Thymus (tissue), 11 donors: ENCODE measurements at regions not wholly inside any gene's neighbourhood (a gene's known extent, or its start where the extent isn't known, plus 50 kb on each side); places are given as distances from the start of the nearest gene placed in this dataset.

Experiments
- DNase-seq, 9 donors: peaks; one replicate each; pipeline ENCODE4 v3.0.0-alpha.2; 2013; ENCODE audit warnings: low spot score in 9 of 9, low read depth in 6 of 9, missing footprints in 1 of 9
- H3K27ac ChIP-seq, 2 donors: one replicate each; pipeline ENCODE4 v1.5.1; 2013; ENCODE audit warnings: control low read depth in 1 of 2, low read depth in 1 of 2, low read length in 1 of 2, mild to moderate bottlenecking in 1 of 2, moderate library complexity in 1 of 2
- H3K27me3 ChIP-seq, 2 donors: one replicate each; pipeline ENCODE4 v1.5.1; 2013; ENCODE audit warnings: low read length in 1 of 2; ENCODE audit not compliant: control insufficient read depth in 2 of 2, insufficient read depth in 1 of 2
- H3K36me3 ChIP-seq, 2 donors: one replicate each; pipeline ENCODE4 v1.5.1; 2013; ENCODE audit warnings: low read length in 1 of 2, mild to moderate bottlenecking in 1 of 2, moderate library complexity in 1 of 2; ENCODE audit not compliant: control insufficient read depth in 2 of 2, insufficient read depth in 2 of 2
- H3K4me1 ChIP-seq, 2 donors: one replicate each; pipeline ENCODE4 v1.5.1; 2013; ENCODE audit warnings: low read length in 2 of 2; ENCODE audit not compliant: control insufficient read depth in 2 of 2, insufficient read depth in 2 of 2
- H3K4me3 ChIP-seq, 2 donors: one replicate each; pipeline ENCODE4 v1.5.1; 2013; ENCODE audit warnings: low read length in 2 of 2, control low read depth in 1 of 2, mild to moderate bottlenecking in 1 of 2
- H3K9me3 ChIP-seq, 2 donors: one replicate each; pipeline ENCODE4 v1.5.1; 2013; ENCODE audit warnings: low read length in 1 of 2, mild to moderate bottlenecking in 1 of 2; ENCODE audit not compliant: control insufficient read depth in 2 of 2, insufficient read depth in 1 of 2
- WGBS: extraction: QIAGEN DNeasy Blood & Tissue Kit; methylation state at CpG from one replicate; pipeline ENCODE4 v1.1.7; 2013; 5-methylcytosine and 5-hydroxymethylcytosine counted together
- donor health status: healthy.

DNA sequence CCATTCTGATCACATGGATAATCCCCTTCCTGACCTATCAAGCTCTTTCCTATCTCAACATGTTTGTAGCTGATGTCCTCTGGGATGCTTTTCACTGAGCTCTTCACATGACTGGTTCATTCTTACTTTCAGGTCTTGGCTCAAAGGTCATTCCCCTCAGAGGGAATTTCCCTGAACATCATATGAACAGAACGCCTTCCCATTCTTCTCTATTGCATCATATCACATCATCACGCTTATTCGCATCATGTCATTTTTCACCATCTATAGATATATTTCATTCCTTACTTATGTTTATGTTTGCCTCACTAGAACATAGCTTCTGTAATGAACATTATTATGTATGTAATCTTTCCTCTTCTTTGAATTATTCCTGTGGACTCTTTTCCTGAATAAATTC is 178.9 kb upstream of the APCDD1 start:
- Histone ChIP-seq H3K4me3 (no peak overlapping the region), H3K27me3 (no peaks in the 10 kb centered on the region), H3K27ac (no peak overlapping the region), H3K36me3 (no peaks in the 10 kb centered on the region), H3K4me1 (peaks cover 10 to 26% of the 10 kb centered on the region in 2 donors), H3K9me3 (no peaks in the 10 kb centered on the region)
- no peak for DNase-seq
- 97% methylated on average over 3 of the region's 3 CpGs for WGBS

DNA sequence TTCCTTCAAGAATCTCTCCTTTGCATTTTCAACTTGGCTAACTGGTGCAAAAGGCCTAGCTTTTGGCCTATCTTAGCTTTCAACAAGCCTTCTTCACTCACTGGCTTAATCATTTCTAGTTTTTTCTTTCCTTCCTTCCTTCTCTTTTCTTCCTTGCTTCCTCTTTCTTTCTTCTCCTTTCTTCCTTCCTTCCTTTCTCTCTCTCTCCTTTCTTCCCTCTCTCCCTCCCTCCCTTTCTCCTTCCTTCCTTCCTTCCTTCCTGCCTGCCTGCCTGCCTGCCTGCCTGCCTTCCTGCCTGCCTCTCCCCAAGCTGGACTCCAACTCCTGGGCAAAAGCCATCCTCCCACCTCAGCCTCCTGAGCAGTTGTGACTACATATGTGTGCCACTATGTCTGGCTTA is 176.2 kb upstream of the APCDD1 start:
- Histone ChIP-seq H3K27ac (no peak overlapping the region), H3K4me1 (peaks cover 10 to 41% of the 10 kb centered on the region in 2 donors), H3K9me3 (no peaks in the 10 kb centered on the region), H3K4me3 (no peak overlapping the region), H3K36me3 (no peaks in the 10 kb centered on the region), H3K27me3 (no peaks in the 10 kb centered on the region)
- no peak for DNase-seq

DNA sequence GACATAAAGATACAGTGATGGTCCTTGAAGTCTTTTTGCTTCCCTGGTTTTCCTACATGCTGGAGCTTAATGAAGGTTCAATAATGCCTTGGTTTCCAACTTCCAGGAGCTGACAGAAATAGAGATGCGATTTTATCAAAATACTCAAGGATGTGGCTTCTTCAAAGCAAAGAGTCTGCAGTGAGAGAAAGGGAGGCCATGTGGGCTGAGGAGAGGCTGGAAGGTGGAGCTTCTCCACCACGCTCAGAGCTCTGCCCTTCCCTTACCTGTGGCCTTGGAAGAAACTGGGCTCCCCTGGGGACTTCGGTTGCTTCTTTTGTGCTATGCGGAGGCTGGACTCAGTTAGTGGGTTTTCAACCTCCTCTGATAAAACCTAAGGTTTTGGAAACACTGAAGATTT is 175.0 kb upstream of the APCDD1 start:
- H3K27me3 ChIP-seq: no peaks in the 10 kb centered on the region
- H3K36me3 ChIP-seq: no peaks in the 10 kb centered on the region
- H3K4me3 ChIP-seq: no peak overlapping the region
- DNase-seq: peak in 4 of 9 donors; percentile 27 to 71 (median 37)
- H3K4me1 ChIP-seq: peaks cover 10 to 43% of the 10 kb centered on the region in 2 donors
- no peak overlapping the region for H3K27ac ChIP-seq
- WGBS: 57% methylated on average over 4 of the region's 4 CpGs
- H3K9me3 ChIP-seq: no peaks in the 10 kb centered on the region

DNA sequence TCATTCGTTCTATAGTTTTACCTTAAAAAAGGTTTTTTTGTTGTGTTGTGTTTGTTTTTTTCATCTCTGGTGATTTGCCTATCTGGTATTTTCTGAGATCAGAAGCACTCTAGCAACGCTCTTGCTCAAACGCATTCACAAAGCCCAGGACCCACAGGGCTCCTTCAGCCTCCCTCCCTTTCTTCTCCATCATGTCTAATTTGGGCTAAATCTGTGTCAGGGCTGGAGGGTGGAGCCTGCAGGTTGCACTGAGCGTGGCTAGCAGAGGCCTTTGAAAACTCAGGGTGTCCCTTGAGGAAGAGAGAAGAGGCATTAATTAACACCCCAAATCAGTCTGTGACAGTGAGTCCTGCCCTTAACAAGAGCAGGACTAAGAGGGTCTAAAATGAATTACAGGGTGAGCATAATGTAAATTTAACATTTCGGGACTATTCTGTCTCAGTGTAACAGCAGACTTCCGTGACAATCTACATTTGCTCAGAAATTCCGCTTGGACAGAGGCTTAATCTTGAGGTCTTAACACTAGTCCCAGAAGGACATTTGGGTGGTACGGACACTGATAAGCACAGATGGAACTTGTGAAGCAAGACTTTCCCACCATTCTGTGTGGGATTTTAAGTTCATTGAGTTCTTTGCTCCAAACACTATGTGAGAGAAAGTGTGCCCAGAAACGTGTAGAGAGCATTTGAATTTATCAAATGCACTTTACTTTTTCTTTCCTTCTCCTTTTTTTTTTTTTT is 174.4 kb upstream of the APCDD1 start:
- no peak for DNase-seq
- Histone ChIP-seq H3K4me1 (peaks cover 10 to 48% of the 10 kb centered on the region in 2 donors), H3K36me3 (no peaks in the 10 kb centered on the region), H3K27me3 (no peaks in the 10 kb centered on the region), H3K27ac (no peak overlapping the region), H3K9me3 (no peaks in the 10 kb centered on the region), H3K4me3 (no peak overlapping the region)
- WGBS: 83% methylated on average over 9 of the region's 9 CpGs

DNA sequence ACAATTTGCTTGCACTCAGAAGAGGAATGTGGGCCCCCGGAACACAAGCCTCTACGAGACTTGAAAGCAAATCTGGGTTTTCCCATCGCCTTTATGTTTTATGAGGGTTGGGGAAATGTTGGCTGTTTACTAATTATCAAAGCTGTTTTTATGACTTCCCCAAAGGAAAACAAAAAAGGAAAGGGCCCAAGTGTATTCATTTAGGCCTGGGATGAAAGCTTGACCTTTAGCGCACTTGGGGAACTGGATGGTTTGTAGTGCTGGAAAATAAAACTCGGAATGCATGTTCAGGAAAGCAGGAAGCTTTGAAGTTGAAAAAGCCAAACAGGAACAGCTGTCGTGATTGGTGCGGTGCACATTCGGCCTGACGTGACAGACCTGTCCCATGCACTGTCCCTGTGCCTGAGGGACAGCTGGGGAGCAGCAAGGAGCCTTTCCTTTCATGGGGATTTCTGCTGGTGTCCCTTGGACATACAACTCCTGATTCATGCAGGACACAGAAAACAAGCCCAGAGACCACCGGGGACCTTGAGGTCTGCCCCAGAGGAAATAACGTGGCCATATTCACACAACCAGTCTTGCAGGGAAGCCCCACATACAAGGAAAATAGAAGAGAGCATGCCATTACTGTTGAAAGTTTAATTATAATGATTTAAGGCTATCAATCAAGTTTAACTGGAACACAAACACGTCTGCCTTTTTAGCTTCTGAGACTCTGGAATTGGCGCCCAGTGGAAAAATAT is 169.7 kb upstream of the APCDD1 start:
- Histone ChIP-seq H3K27me3 (no peaks in the 10 kb centered on the region), H3K9me3 (peaks cover 2 to 10% of the 10 kb centered on the region in 2 donors), H3K4me1 (peaks cover 6 to 40% of the 10 kb centered on the region in 2 donors), H3K27ac (no peak overlapping the region), H3K4me3 (no peak overlapping the region), H3K36me3 (no peaks in the 10 kb centered on the region)
- DNase-seq: no peak
- 61% methylated on average over 13 of the region's 13 CpGs for WGBS

DNA sequence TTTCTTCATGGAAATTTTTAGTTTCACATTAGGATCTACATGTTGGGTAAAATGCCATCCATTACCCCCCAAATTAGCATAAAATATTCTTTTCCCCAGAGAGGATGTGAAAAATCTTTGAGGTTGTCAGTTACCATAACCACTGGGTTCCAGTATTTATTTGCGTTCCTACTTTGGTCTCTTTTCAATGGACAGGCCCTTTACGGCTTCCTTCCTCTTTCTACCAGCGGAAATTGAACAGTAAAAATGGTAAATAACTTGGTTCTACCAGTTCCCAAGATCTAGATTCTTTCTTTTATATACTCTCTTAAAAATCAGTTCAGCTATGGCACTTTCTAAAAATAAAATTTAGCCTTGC is 169.2 kb upstream of the APCDD1 start:
- Histone ChIP-seq H3K9me3 (peaks cover 2 to 12% of the 10 kb centered on the region in 2 donors), H3K27ac (no peak overlapping the region), H3K4me3 (no peak overlapping the region), H3K36me3 (no peaks in the 10 kb centered on the region), H3K27me3 (no peaks in the 10 kb centered on the region), H3K4me1 (peaks cover under 1 to 36% of the 10 kb centered on the region in 2 donors)
- 45% methylated on average over 3 of the region's 3 CpGs for WGBS
- DNase-seq: no peak

DNA sequence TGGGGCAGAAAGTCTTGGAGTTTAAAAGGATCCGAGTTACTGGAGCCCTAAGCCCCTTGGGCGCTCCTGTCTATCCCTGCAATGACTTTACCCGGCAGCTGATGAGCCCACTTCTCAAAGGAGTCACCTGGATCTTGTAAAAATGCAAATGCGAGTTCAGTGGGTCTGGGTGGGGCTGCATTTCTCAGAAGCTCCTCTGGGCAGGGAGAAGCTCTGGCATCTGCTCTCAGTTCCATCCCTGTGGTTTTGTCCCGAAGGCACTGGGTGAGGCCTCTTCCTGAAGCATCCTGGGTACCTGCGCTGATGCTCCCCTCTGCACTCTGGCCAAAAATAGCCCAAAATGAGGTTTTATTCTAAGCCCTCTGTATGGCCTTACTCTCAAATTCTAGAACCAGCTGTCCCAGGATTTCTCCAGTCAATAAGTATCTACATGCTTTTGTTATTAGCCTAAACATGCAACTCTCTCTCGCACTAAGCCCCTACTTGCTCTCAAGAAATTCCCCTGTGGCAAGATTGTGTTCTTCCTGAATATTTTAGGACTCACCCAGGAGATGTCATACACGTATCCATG is 167.8 kb upstream of the APCDD1 start:
- no peak overlapping the region for H3K4me3 ChIP-seq
- no peak overlapping the region for H3K27ac ChIP-seq
- peaks cover 2 to 12% of the 10 kb centered on the region in 2 donors for H3K9me3 ChIP-seq
- no peak for DNase-seq
- H3K36me3 ChIP-seq: no peaks in the 10 kb centered on the region
- WGBS: 86% methylated on average over 8 of the region's 8 CpGs
- no peaks in the 10 kb centered on the region for H3K27me3 ChIP-seq
- H3K4me1 ChIP-seq: peaks cover 0 to 32% of the 10 kb centered on the region in 2 donors

DNA sequence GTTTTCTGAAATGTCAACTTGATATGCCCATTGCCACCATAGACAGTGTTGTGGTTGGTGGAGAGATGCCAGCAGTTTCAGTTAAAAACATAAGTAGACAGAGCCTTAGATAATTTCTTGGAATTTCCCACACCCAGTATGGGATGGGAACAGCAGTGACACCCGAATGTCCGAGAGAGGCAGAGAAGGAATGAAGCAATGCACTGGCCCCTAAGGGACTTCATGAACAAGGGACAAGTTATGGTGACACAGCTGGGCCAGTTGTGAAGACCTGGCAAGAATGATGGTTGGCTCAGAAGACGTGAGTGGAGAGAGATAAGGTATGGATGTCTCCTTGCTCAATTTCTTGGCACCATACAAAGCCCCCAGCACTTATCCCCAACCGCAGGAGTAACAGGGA is 165.2 kb upstream of the APCDD1 start:
- no peaks in the 10 kb centered on the region for H3K27me3 ChIP-seq
- peaks cover 0 to 31% of the 10 kb centered on the region in 2 donors for H3K4me1 ChIP-seq
- no peaks in the 10 kb centered on the region for H3K36me3 ChIP-seq
- DNase-seq: no peak
- H3K9me3 ChIP-seq: peaks cover 2 to 12% of the 10 kb centered on the region in 2 donors
- 96% methylated on average over 4 of the region's 4 CpGs for WGBS
- no peak overlapping the region for H3K4me3 ChIP-seq
- H3K27ac ChIP-seq: no peak overlapping the region

DNA sequence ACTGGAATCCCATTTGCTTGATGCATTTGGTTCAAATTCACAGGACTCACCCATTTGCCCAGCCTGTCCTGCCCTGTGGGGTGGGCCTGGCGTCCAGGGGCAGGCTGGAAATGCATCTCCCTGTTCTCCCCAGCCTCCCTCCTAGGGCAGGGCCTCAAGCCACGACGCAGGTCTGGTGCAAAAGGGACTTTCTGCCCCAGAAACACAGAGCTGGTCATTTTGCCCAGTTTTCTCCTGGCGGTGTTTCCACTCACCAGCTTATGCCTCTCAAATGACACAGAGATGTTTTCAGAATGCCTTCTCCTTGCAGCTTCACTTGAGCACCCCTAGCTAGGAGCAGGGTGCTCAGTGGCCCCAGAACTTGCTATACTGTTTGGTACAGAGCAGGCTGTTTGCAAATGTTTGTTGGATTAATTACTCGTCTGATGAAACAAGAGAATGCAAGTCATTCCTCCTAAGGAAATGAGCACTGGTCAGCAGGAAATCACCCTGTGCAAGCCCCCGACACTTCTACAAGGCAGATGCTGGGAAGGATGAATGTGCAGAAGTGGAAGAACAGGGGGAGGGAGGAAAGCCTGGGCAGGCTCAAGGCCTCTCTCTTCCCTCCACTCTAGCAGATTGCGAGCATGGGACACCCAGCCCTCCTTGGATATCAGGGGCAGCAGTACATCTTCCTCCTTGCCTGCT is 164.3 kb upstream of the APCDD1 start:
- no peak overlapping the region for H3K27ac ChIP-seq
- H3K9me3 ChIP-seq: peaks cover 2 to 12% of the 10 kb centered on the region in 2 donors
- H3K4me1 ChIP-seq: peaks cover 0 to 32% of the 10 kb centered on the region in 2 donors
- no peak overlapping the region for H3K4me3 ChIP-seq
- WGBS: 88% methylated on average over 7 of the region's 7 CpGs
- no peaks in the 10 kb centered on the region for H3K27me3 ChIP-seq
- DNase-seq: no peak
- H3K36me3 ChIP-seq: no peaks in the 10 kb centered on the region
